ENCODE measurements at regions not wholly inside any gene's neighbourhood (a gene's known extent, or its start where the extent isn't known, plus 50 kb on each side); places are given as distances from the start of the nearest gene placed in this dataset.

GRCh38 chr2:60400462-60401246 is 152.8 kb downstream of the BCL11A start:
- H3K36me3 Mint-ChIP-seq (ENCODE audit: insufficient read depth), result no peaks in the 10 kb centered on the region
- DNase-seq (no peak), ATAC-seq (no peak)
- peaks cover 3% of the 10 kb centered on the region for H3K4me1 Mint-ChIP-seq (ENCODE audit: low read depth)
- no peaks in the 10 kb centered on the region for H3K27me3 Mint-ChIP-seq (ENCODE audit: low read depth)
- H3K9me3 Mint-ChIP-seq, result no peaks in the 10 kb centered on the region
- no peak overlapping the region for H3K4me3 Mint-ChIP-seq

- H3K36me3 Mint-ChIP-seq (ENCODE audit: insufficient read depth), result no peaks in the 10 kb centered on the region
- H3K4me3 Mint-ChIP-seq, result no peak overlapping the region
- peaks cover 4% of the 10 kb centered on the region for H3K4me1 Mint-ChIP-seq (ENCODE audit: low read depth)
- DNase-seq, result no peak
- H3K27me3 Mint-ChIP-seq (ENCODE audit: low read depth), result no peaks in the 10 kb centered on the region
- H3K9me3 Mint-ChIP-seq, result no peaks in the 10 kb centered on the region
- no peak for ATAC-seq
These were observed 159.0 kb downstream of the BCL11A start for GRCh38 chr2:60394463-60394862.

GRCh38 chr2:60391649-60392375 is 161.6 kb downstream of the BCL11A start:
- DNase-seq, result no peak
- no peaks in the 10 kb centered on the region for H3K36me3 Mint-ChIP-seq (ENCODE audit: insufficient read depth)
- ATAC-seq, result no peak
- H3K27me3 Mint-ChIP-seq (ENCODE audit: low read depth), result no peaks in the 10 kb centered on the region
- H3K4me1 Mint-ChIP-seq (ENCODE audit: low read depth), result peaks cover 4% of the 10 kb centered on the region
- no peak overlapping the region for H3K4me3 Mint-ChIP-seq
- no peaks in the 10 kb centered on the region for H3K9me3 Mint-ChIP-seq

- no peak overlapping the region for H3K4me3 Mint-ChIP-seq
- H3K9me3 Mint-ChIP-seq, result no peaks in the 10 kb centered on the region
- H3K27me3 Mint-ChIP-seq (ENCODE audit: low read depth), result no peaks in the 10 kb centered on the region
- no peaks in the 10 kb centered on the region for H3K36me3 Mint-ChIP-seq (ENCODE audit: insufficient read depth)
- peaks cover 4% of the 10 kb centered on the region for H3K4me1 Mint-ChIP-seq (ENCODE audit: low read depth)
- no peak for ATAC-seq
- no peak for DNase-seq
These were observed 162.2 kb downstream of the BCL11A start for GRCh38 chr2:60391230-60391629.

GRCh38 chr2:60386436-60386835 is 167.0 kb downstream of the BCL11A start:
- H3K4me1 Mint-ChIP-seq (ENCODE audit: low read depth), result peaks cover 4% of the 10 kb centered on the region
- H3K27me3 Mint-ChIP-seq (ENCODE audit: low read depth), result no peaks in the 10 kb centered on the region

GRCh38 chr2:60385648-60386047 is 167.8 kb downstream of the BCL11A start:
- Mint-ChIP-seq H3K27me3 (ENCODE audit: low read depth) (no peaks in the 10 kb centered on the region), H3K36me3 (ENCODE audit: insufficient read depth) (no peaks in the 10 kb centered on the region), H3K4me3 (no peak overlapping the region), H3K9me3 (no peaks in the 10 kb centered on the region), H3K4me1 (ENCODE audit: low read depth) (no peaks in the 10 kb centered on the region)
- ATAC-seq (no peak), DNase-seq (no peak)

More at GRCh38 chr2:60386436-60386835, 167.0 kb downstream of the BCL11A start:
- Mint-ChIP-seq H3K36me3 (ENCODE audit: insufficient read depth) (no peaks in the 10 kb centered on the region), H3K4me3 (no peak overlapping the region), H3K9me3 (no peaks in the 10 kb centered on the region)
- ATAC-seq (no peak), DNase-seq (no peak)

- Mint-ChIP-seq H3K4me3 (no peak overlapping the region), H3K9me3 (no peaks in the 10 kb centered on the region), H3K4me1 (ENCODE audit: low read depth) (peaks cover 3% of the 10 kb centered on the region), H3K27me3 (ENCODE audit: low read depth) (no peaks in the 10 kb centered on the region), H3K36me3 (ENCODE audit: insufficient read depth) (no peaks in the 10 kb centered on the region)
- DNase-seq (no peak), ATAC-seq (no peak)
These were observed 169.9 kb downstream of the BCL11A start for GRCh38 chr2:60383401-60384143.

GRCh38 chr2:60380411-60380810 is 173.0 kb downstream of the BCL11A start:
- Mint-ChIP-seq H3K9me3 (no peaks in the 10 kb centered on the region), H3K27me3 (ENCODE audit: low read depth) (no peaks in the 10 kb centered on the region), H3K4me3 (no peak overlapping the region), H3K4me1 (ENCODE audit: low read depth) (peaks cover 3% of the 10 kb centered on the region), H3K36me3 (ENCODE audit: insufficient read depth) (no peaks in the 10 kb centered on the region)
- DNase-seq, result no peak
- no peak for ATAC-seq

GRCh38 chr2:60379684-60380083 is 173.8 kb downstream of the BCL11A start:
- Mint-ChIP-seq H3K27me3 (ENCODE audit: low read depth) (no peaks in the 10 kb centered on the region), H3K4me1 (ENCODE audit: low read depth) (peaks cover 3% of the 10 kb centered on the region), H3K36me3 (ENCODE audit: insufficient read depth) (no peaks in the 10 kb centered on the region), H3K9me3 (no peaks in the 10 kb centered on the region), H3K4me3 (no peak overlapping the region)
- ATAC-seq (no peak), DNase-seq (no peak)

GRCh38 chr2:60379216-60379615 is 174.2 kb downstream of the BCL11A start:
- H3K36me3 Mint-ChIP-seq (ENCODE audit: insufficient read depth), result no peaks in the 10 kb centered on the region
- peaks cover 3% of the 10 kb centered on the region for H3K4me1 Mint-ChIP-seq (ENCODE audit: low read depth)
- no peak for DNase-seq
- no peak for ATAC-seq
- H3K9me3 Mint-ChIP-seq, result no peaks in the 10 kb centered on the region
- no peaks in the 10 kb centered on the region for H3K27me3 Mint-ChIP-seq (ENCODE audit: low read depth)
- H3K4me3 Mint-ChIP-seq, result no peak overlapping the region

- no peaks in the 10 kb centered on the region for H3K36me3 Mint-ChIP-seq (ENCODE audit: insufficient read depth)
- DNase-seq (no peak), ATAC-seq (no peak)
- H3K27me3 Mint-ChIP-seq (ENCODE audit: low read depth), result peaks cover 1% of the 10 kb centered on the region
- H3K9me3 Mint-ChIP-seq, result no peaks in the 10 kb centered on the region
- peaks cover 3% of the 10 kb centered on the region for H3K4me1 Mint-ChIP-seq (ENCODE audit: low read depth)
- no peak overlapping the region for H3K4me3 Mint-ChIP-seq
These were observed 175.6 kb downstream of the BCL11A start for GRCh38 chr2:60377825-60378224.

GRCh38 chr2:60376252-60376651 is 177.2 kb downstream of the BCL11A start:
- Mint-ChIP-seq H3K4me1 (ENCODE audit: low read depth) (peaks cover 3% of the 10 kb centered on the region), H3K27me3 (ENCODE audit: low read depth) (peaks cover 1% of the 10 kb centered on the region)

GRCh38 chr2:60371681-60372080 is 181.8 kb downstream of the BCL11A start:
- DNase-seq (no peak), ATAC-seq (no peak)
- Mint-ChIP-seq H3K36me3 (ENCODE audit: insufficient read depth) (no peaks in the 10 kb centered on the region), H3K27me3 (ENCODE audit: low read depth) (peaks cover 5% of the 10 kb centered on the region), H3K4me3 (no peak overlapping the region), H3K4me1 (ENCODE audit: low read depth) (peaks cover 6% of the 10 kb centered on the region), H3K9me3 (no peaks in the 10 kb centered on the region)

More at GRCh38 chr2:60376252-60376651, 177.2 kb downstream of the BCL11A start:
- DNase-seq, result no peak
- H3K36me3 Mint-ChIP-seq (ENCODE audit: insufficient read depth), result no peaks in the 10 kb centered on the region
- H3K9me3 Mint-ChIP-seq, result no peaks in the 10 kb centered on the region
- no peak for ATAC-seq
- no peak overlapping the region for H3K4me3 Mint-ChIP-seq

GRCh38 chr2:60371219-60371618 is 182.2 kb downstream of the BCL11A start:
- no peak for DNase-seq
- H3K4me3 Mint-ChIP-seq, result no peak overlapping the region
- no peaks in the 10 kb centered on the region for H3K9me3 Mint-ChIP-seq
- peaks cover 5% of the 10 kb centered on the region for H3K27me3 Mint-ChIP-seq (ENCODE audit: low read depth)
- H3K36me3 Mint-ChIP-seq (ENCODE audit: insufficient read depth), result no peaks in the 10 kb centered on the region
- no peak for ATAC-seq
- H3K4me1 Mint-ChIP-seq (ENCODE audit: low read depth), result peaks cover 8% of the 10 kb centered on the region

All from activated T-cell treated with anti-CD3 and anti-CD28 coated beads, Interleukin-2, amount 50 U/mL, for 4 hours (primary cell).